NCI-H82 treated with DMSO at 0.1 percent for 48 hours (cell line): ENCODE measurements at regions not wholly inside any gene's neighbourhood (a gene's known extent, or its start where the extent isn't known, plus 50 kb on each side); places are given as distances from the start of the nearest gene placed in this dataset.
A peak's percentile ranks its signal among the peaks of the same experiment; 100 is the strongest.

Experiments used
- DNase-seq: peaks from one replicate; lab custom pipeline; 2025; ENCODE audit not compliant: unreplicated experiment; lab: John Stamatoyannopoulos, UW

DNA sequence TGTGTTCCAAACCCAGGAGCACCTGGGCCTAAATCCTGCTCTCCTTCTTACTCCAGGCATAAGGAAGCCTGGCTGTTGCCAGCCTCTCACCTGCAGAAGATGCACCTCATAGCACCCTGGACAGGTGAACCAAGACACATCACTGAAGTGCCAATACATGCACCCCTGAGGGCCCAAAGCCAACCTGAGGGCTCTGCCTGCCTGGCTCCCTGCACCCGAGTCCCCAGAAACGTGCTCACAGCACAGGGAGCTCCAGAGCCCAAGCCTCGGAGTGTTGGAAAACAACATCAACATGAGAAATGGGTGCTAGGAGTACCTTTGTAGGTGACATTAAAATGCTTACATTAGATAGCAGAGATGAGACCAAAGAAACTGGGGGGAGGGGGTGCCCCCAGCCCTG is 96.3 kb upstream of the RAB6C start:
- DNase-seq: no peak

DNA sequence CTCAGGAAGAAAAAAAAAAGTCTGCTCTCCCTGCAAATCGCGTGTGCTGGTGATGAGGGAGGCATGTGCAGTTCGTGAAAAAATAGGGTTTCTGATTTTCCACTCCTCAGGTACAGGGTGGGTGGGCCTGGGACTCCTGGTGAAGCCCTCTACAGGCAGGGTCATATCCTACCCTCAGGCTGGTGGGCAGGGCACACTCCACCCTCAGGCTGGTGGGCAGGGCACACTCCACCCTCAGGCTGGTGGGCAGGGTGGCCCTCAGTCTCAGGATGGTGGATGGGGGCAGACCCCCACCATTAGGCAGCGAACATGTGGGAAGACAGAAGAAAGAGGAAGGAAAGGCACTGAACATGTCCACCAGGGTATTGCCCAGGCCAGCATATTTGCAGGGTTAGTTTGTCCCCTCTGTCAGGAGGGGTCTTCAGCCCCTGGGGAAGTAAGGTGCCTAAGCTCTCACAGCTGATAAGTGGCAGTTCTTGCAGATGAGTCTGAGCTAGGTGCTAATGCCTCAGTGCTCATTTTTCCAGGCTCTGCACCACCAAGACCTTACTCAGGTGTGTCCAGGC is 95.2 kb upstream of the RAB6C start:
- DNase-seq: no peak

DNA sequence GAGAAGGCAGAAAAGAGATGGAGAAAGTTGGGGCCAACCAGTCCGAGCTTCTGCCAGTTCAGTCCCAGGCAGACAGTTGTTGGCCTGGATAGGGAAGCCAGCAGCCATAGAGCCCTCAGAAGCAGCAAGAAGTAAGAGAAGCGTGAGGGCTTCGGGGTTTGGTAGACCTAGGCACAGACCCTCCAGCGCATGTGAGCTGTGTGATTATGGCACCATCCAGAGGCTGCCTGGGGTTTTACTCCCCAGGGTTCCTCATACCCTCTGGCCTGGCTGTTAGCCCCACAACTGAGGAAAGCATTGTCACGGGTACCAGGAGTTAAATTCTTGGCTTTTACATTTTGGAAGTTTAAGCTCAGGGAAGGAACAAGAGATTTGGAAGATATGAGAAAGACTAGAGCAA is 93.7 kb upstream of the RAB6C start:
- DNase-seq: peak; percentile 2

DNA sequence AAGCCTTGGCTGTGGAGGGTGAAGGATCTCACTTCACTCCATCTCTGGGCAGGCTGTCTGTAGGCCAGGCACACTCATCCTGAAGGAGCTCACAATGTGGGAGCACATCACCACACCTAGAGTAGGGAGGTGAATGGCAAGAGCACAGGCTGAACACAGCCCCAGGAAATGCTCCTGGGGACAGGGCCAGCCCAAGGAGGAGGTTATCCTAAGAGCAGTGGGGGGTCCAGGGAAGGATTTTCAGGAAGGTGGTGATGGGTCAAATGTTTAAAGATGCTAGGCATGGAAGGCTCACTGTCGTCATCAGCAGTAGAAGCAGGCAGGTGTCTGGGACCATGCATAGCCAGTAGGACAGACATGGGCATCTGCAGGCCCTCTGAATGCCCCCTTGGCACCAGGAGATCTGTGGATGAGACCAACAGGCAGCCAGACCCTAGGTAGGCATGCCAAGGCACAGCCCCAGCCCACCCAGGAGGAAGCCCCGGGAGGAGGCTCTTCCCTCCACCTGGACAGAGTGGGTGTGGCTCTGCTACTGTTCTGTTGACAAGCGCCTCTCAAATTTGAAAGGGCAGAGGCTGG is 91.7 kb upstream of the RAB6C start:
- DNase-seq: no peak

DNA sequence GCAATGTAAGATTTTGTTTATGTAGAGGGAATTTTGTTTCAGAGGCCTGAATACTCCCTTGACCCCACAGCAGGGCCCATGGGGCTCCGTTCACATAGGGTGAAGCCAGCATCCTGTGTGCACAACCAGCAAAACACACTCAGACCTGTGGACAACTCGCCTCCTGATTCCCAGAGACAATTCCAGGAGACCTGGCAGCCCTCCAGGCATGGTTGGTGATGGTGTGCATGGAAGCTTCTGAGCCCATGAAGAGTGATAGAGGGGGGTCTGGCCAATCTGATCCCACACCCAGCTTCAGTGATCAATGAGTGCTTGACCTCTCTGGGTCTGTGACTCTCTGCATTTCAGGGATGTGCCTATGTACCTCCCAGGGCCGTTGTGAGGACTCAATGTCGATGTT is 91.0 kb upstream of the RAB6C start:
- DNase-seq: no peak

DNA sequence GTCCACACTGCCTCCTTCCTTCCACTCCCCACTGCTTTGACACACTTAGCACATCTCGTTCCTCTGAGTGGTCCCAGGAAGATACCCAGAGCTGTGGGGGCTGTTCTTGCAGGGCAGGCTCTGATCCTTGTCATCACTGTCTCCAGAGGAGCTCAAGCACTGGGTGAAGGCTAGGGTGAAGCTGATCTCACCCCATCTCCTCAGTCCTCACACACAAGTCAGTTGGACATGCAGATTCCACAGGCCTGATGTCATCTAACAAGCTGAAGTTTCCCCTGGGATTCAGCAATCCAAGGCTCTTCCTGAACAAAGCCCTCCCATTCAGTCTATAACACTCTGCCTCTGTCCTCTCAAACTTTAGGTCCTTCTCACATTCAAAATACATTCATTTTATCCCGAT is 90.6 kb upstream of the RAB6C start:
- no peak for DNase-seq

DNA sequence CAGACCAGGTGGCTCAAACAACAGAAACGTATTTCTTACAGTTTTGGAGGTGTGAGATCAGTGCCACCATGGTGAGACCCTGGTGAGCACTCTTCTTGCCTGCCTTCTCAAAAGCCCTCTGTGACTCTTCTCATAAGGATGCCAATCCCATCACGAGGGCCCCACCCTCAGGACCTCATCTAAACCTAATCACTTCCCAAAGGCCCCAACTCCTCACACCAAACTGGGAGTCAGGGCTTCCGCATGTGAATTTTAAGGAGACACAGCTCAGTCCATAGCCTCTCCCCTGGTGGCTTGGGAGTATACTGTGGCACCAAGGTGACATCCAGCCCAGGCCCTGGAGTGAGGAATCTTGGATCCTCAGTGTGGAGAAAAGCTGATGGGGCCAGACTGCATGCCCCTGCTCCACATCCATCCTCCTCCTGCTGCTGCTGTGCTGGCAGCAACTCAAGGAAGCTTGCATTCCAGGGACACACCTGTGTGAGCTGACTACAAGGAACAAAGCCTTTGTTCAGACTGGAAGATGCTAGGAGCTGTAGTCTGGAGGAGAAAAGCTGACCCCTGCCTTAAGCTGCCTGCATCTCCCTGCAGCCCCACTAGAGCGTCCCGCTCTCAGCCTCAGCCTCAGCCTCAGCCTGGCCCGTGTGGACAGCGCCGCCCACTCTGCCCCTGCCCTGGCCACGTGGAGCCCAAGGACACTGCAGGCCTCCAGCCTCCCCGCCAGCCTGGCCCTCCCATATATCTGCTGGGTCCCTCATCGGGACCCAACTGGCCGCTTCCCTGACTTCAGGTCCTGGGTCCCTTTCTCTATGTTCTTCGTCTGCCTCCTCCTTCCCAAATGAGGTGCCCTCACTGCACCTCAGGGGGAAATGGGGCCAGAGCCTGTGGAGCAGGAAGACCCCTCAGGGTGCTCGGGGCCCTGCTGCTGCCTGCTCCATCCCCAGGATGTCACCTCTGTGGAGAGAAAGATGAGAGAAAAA is 87.8 kb upstream of the RAB6C start:
- DNase-seq: no peak

DNA sequence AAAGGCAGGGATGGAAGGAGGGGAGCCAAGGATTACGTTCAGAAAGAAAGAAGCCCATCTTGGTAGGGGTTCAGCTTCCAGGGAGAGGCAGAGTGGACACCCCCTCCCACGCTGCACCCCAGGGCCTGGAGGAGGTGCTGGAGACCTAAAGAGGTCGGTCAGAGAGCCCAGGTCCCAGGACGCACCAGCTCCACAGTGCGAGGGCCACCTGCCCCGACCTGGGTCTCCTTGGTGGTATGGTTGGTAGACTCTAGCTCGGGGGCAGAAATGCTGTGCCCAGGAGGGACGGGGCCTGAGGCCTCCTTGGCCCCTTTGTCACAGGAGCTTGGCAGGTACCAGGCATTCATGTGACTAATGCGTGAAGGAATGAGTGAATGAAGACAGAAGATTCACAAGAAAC is 87.1 kb upstream of the RAB6C start:
- no peak for DNase-seq

DNA sequence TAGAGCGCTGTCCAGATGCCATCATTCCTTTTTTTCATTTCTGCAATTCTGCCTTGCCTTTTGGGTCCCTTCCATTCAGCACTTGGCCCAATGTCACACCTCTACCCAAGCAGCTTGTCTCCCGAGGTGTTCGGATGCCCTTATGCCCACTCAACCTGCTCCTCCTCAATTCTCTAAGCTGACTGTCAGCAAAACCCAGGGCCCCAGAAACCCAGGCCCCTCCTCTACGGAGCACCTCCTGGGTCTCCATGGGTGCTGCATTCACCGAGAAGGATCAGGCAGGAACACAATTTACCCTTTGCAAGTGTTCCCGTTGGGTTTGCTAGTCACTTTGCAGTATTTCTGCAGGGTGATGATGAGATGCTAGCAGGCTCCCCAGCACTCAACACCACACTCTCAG is 86.7 kb upstream of the RAB6C start:
- DNase-seq: no peak

DNA sequence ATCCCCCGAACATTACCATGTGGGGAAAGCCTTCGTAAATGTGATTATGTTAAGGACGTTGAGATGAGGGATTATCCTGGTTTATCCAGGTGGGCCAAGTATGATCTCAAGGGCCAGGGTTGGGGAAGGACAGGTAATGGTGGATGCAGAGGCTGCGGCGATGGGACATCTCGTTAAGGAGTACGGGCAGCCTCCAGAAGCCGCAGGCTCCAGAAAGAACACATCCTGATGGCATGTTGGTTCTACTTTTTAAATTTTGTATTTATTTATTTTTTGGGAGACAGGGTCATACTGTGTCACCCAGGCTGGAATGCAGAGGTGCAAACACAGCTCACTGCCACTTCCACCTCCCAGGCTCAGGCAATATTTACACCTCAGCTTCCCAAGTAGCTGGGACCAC is 86.2 kb upstream of the RAB6C start:
- no peak for DNase-seq

DNA sequence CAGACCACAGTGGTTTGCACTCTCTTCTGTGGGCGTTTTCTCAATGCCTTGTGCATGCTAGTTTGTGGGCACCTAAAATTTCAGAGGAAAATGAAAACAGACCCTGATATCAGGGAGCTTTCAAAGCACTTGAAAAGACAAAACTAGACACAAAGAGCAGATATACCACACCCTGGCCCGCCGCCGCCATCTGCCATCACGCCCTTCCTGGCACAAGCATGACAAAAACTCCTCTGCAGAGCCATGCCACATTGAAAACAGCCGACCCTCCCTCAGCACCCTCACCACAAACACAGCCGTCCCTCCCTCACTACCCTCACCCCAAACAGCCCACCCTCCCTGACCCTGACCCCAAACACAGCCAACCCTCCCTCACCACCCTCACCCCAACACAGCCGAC is 84.8 kb upstream of the RAB6C start:
- no peak for DNase-seq

DNA sequence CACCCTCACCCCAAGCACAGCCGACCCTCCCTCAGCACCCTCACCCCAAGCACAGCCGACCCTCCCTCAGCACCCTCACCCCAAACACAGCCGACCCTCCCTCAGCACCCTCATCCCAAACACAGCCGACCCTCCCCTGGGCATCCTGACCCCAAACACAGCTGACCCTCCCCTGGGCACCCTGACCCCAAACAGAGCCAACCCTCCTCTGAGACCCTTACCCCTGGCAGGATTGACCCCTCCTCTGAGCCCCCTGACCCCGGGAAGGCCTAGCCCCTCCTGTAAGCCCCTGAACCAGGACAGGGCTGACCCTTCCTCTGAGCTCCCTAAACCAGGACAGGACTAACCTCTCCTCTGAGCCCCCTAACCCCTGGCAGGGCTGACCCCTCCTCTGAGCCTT is 84.4 kb upstream of the RAB6C start:
- no peak for DNase-seq

DNA sequence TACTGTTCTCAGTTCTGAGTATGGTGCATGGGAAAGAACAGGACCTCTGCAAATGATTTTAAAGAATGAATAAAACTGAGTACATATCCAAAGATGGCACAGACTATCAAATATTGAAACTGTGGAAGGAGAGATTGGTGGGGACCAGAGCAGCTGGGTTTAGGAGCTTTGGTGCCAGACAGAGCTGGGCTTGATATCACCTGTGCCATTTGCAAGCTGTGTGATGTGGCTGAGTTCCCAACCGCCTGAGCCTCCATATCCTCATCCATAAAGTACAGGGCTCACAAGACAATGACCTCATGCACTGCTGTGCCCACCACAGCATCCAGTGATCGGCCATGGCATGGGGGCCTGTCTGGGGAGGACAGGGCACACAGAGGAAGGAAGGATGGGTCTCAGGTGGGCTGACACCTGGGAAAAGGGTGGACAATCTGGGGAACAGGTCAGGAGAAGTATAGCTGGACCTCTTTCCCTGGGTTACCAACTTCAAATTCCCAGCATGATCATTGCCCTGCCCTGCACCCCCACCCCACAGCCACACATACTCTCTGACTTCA is 83.9 kb upstream of the RAB6C start:
- DNase-seq: no peak

DNA sequence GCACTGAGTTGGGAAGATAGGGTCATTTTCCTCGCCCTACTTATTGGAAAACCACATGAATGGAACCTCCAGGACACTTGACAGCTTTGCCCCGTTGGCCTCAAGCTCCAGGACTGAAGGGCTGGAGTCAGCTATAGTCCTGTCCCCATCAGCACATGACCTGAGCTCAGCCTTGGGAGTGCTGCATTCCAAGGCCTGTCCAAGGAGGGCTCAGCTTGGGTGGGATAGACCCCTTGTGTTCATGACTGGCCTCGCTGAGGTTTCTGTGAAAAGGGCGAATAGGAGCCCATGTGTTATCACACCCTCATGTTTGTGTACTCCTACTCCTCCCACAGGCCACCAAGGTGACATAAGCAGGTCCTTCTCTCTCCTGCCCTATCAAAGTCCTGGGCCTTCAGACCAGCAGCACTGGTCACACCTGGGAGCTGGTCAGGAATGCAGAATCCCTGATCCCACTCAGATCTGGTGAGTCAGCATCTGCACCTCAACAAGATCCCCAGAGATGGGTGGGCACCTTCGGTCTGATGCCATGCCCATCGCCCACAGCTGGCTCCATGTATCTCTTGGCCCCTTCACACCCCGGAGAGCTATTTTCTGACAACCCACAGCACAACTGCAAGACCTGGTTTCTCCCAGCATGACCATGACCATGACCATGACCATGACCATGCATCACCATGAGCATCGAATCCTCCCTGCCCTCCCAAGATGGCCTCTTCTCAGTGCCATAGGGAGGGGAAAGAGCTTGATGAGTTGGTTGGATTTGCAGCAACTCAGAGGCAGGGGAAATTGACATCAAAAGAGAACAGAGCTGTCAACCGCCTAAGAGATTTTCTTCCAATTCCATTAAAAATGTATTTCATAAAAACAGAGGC is 83.0 kb upstream of the RAB6C start:
- no peak for DNase-seq

DNA sequence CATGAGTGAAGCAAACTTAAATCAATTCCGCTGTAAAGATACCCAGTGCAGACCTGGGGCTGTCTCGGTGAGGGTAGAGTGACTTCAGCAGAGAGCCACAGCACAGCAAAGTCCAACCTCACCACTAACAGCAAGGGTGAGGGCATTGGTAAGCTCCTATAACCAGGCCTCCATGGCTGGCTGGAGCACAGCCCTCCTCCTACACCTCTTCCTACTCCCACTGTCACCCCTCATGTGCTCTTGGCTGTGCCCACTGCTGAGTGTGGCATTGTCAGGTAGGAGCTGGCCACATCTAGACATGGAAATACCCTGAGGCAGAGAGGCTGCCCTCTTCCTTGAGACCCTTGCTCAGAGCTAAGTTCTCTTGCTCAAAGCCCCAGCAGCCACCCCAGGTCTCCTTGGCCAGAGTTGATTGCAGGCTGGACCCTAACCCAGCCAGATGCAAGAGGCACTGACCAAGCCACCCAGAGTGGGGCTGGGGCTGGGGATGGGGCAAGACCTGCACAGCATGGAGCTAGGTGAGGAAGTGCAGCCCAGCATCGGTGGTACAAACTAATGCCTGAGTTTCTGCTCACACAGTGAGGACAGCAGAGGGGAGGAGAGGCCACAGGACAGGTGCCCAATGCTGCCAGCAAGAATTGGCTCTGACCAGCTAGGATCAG is 77.6 kb upstream of the RAB6C start:
- DNase-seq: no peak

DNA sequence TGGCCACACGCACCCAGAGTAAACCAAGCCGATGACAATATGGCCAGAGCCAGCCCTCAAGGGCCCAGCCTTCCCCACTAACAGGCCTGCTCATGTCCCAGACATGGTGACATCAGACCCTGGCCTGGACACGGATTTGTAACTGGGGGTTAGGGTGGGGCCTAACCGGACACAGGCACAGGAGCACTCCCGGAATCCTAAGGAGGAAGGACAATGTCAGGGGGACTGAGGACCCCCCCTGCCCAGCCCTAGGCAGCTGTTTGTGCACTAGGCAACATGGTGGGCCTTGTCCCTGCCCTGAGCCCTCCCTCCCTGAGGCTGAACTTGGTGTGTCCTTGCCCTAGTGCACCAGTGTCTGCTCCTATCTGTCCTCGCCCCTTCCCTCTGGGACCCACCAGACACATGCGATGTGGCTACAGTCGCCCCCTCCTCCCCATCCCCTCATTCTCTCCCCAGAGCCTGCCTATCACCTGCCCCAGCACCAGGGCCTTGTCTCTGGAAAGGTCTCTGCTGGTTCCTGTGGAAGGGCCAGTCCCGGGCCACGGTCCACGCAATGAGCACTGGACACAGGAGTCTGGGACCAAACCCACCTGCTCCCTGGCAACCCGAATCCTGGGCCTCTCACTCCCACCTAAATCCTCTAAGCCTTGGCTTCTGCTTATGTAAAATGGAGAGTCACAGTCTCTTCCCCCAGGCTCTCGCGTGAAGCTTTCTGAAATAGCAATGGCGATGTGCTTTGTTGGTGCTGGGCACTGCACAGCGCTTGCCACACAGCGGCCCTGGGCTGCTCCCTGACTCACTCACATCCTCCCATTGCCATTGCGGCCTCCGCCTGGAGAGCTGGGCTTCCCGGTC is 76.5 kb upstream of the RAB6C start:
- DNase-seq: no peak

DNA sequence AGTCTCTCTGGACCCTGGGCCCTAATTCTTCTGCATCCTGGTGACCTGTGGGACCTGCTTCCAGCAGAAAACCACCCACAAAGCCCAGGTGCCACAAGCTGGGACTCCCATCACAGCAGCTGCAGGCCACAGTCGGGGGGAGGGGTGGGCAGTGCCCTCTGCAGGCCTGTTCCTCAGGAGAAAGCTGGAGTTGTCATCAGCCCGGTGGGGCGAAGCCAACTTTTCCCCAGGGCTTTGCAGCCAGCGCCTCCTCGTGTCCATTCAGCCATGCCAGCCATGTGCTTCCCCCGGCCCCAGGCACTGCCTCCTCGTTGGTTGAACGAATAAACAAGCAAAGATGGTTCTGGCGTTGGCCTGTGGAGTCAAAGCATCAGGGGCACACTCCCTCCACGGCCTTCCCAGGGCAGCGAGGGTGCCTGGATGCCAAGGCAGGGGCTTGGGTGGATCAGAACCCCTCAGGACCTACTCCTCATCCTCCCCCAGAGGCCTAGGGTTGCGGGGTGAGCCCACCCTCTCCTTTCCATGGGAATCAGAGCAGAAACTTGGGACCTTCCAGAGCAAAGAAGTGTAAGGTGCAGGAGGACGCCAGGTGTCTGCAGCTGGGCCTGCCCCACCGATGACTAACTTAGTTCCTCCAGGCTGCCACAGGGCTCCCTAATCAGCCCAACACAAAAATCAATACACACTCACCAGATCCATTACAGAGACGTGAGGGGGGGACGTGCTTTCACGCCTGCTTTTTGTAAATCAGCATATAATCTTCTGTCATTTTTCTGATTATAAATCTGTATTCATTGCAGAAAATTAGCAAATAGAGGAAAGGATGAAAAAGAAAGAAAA is 75.7 kb upstream of the RAB6C start:
- DNase-seq: no peak

DNA sequence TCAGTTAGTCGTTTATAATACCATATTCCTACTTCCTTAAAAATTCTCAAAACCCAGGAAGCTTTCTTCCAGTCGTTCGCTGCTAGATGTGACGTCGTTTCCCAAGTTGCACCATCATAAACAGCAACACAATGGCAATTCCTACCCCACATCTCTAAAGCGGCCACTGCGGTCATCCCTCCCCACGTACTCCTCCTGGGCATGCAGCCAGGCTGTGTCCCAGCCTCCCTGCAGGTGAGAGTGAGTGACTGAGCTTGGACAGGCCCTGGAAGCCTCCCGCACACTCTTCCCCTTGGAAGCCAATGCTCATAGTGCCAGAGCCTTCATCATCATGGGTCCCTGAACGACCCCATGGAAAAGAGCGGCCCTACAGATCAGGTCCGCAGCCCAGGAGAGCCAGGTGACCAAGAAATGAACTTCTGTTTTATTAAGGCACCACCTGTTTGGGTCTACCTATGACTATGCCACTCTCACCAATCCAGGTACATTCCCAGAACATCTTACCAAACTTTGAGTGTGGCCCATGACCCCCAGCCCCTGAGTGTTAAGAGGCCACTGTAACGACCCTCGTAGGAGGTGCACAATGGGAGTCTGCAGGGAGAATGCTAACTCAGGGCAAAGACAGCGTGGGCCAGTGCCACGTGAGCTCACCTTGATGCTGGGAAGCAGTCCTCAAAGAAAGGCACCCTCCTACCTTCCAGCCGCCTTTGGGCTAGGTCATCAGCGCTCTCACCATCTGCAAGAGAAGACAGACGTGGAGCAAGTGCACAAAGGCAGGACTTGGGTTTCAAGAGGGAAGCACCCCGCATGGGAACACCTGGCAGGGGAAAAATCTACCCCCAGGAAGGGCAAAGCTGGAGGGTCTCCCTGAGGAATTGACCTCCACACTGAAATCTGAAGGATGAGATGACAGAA is 74.7 kb upstream of the RAB6C start:
- no peak for DNase-seq
